ENCODE measurements at regions not wholly inside any gene's neighbourhood (a gene's known extent, or its start where the extent isn't known, plus 50 kb on each side); places are given as distances from the start of the nearest gene placed in this dataset.

GRCh38 chr2:239564587-239564986, 163.8 kb upstream of the HDAC4 start:
- no peak for DNase-seq (ENCODE audit: low read depth)
- H3K4me3 ChIP-seq (ENCODE audit: low read depth, low read length) = no peak overlapping the region
- in situ Hi-C loops (cut with HindIII; ENCODE audit: low sequenced_read_pairs) = no loop called here
- TF ChIP-seq, protein P1, sequence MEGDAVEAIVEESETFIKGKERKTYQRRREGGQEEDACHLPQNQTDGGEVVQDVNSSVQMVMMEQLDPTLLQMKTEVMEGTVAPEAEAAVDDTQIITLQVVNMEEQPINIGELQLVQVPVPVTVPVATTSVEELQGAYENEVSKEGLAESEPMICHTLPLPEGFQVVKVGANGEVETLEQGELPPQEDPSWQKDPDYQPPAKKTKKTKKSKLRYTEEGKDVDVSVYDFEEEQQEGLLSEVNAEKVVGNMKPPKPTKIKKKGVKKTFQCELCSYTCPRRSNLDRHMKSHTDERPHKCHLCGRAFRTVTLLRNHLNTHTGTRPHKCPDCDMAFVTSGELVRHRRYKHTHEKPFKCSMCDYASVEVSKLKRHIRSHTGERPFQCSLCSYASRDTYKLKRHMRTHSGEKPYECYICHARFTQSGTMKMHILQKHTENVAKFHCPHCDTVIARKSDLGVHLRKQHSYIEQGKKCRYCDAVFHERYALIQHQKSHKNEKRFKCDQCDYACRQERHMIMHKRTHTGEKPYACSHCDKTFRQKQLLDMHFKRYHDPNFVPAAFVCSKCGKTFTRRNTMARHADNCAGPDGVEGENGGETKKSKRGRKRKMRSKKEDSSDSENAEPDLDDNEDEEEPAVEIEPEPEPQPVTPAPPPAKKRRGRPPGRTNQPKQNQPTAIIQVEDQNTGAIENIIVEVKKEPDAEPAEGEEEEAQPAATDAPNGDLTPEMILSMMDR (IDR thresholded peaks at IDR 0.05; ENCODE audit: low read depth, low read length, missing control alignments) = no peak

DNA sequence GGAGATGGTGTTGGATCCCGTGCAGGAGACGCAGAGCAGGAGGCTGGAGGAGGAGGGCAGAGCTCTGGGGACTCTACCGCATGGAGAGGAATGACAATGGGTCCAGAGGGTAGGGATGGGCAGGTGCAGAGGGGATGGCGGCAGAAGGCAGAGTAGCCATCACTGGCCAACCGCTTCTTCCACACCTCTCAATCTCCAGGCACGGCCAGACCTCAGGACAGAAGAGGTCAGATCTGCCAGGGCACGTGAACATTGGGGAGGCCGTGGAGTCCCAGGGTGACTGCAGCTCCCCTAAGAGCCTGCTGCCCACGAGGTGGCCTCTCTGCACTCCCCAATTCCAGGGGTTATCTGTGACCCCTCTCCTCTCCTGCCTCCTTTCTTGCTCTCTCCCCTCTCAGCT, 162.7 kb upstream of the HDAC4 start:
- DNase-seq (ENCODE audit: low read depth) = no peak
- no peak overlapping the region for H3K4me3 ChIP-seq (ENCODE audit: low read depth, low read length)
- in situ Hi-C loops (cut with HindIII; ENCODE audit: low sequenced_read_pairs) = no loop called here

GRCh38 chr2:239561446-239562001, 160.7 kb upstream of the HDAC4 start:
- TF ChIP-seq, protein P1 (IDR thresholded peaks at IDR 0.05; ENCODE audit: low read depth, low read length, missing control alignments) = no peak
- in situ Hi-C loops (cut with HindIII; ENCODE audit: low sequenced_read_pairs) = no loop called here
- DNase-seq (ENCODE audit: low read depth) = no peak
- no peak overlapping the region for H3K4me3 ChIP-seq (ENCODE audit: low read depth, low read length)

More for the DNA sequence above, 162.7 kb upstream of the HDAC4 start:
- TF ChIP-seq, protein P1 (IDR thresholded peaks at IDR 0.05; ENCODE audit: low read depth, low read length, missing control alignments) = no peak

DNA sequence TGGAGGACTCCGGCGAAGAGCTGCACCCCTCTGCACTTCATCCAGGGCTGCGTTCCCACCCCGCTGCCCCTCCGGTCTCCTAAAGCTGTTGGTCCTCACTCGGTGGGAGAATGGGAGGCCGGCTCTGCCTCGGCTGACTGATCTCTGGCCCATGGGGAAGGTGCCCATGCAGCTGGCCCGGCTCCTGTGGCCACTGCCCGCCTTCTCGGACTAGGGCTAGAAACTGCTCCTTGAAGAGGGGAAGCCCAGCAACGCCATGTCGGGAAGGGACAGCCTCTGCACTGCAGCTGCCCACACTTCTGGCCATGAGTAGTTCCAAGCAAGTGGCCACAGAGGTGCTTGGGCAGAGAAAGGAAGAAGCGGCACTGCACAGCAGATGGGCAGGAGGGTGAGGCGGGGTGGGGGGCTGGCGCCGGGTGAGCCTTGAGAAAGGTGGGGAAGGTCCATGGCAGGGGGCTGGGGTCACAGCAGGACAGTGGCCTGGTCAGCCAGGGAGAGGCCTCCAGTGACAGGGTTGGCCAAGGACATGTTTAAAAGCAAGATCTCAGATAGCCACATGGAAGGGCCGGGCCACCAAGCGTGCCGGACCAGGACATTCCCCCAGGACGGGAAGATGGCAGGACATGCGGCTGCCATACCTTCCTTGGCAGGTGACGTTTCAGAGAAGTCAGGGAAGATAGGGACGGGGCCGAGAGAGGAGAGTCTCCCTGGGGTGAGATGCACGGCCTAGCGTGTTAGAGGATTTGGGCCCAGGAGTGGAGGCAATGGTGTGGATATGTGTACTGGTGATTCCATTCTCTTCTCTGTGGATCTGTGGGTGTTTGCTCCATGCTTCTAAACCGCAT, 158.8 kb upstream of the HDAC4 start:
- in situ Hi-C loops (cut with HindIII; ENCODE audit: low sequenced_read_pairs) = no loop called here
- no peak for DNase-seq (ENCODE audit: low read depth)
- H3K4me3 ChIP-seq (ENCODE audit: low read depth, low read length) = no peak overlapping the region
- TF ChIP-seq, protein P1 (IDR thresholded peaks at IDR 0.05; ENCODE audit: low read depth, low read length, missing control alignments) = no peak

GRCh38 chr2:239558661-239559060, 157.8 kb upstream of the HDAC4 start:
- DNase-seq (ENCODE audit: low read depth) = no peak
- TF ChIP-seq, protein P1 (IDR thresholded peaks at IDR 0.05; ENCODE audit: low read depth, low read length, missing control alignments) = no peak
- no peak overlapping the region for H3K4me3 ChIP-seq (ENCODE audit: low read depth, low read length)
- in situ Hi-C loops (cut with HindIII; ENCODE audit: low sequenced_read_pairs) = no loop called here

GRCh38 chr2:239557516-239557915, 156.7 kb upstream of the HDAC4 start:
- TF ChIP-seq, protein P1 (IDR thresholded peaks at IDR 0.05; ENCODE audit: low read depth, low read length, missing control alignments) = no peak
- no peak for DNase-seq (ENCODE audit: low read depth)
- no peak overlapping the region for H3K4me3 ChIP-seq (ENCODE audit: low read depth, low read length)
- in situ Hi-C loops (cut with HindIII; ENCODE audit: low sequenced_read_pairs) = no loop called here
